IMR-90 (cell line): ENCODE measurements at regions not wholly inside any gene's neighbourhood (a gene's known extent, or its start where the extent isn't known, plus 50 kb on each side); places are given as distances from the start of the nearest gene placed in this dataset.

Experiments
- ATAC-seq: fragments of 200-7000 bp; cut with Tn5 transposase; 2 replicates; pipeline ENCODE4 v1.9.1; 2020; ENCODE audit warnings: low read depth, mild to moderate bottlenecking, moderate library complexity
- BruUV-seq: library from RNA; stranded (reverse); fragments of 400-500 nt; replicated peaks from 2 replicates; lab custom pipeline; 2021; lab: Mats Ljungman, UMichigan
- CTCF ChIA-PET: fragments of 300-600 bp; formaldehyde crosslinking; extraction: SDS; loops from one replicate; lab custom pipeline; 2021; ENCODE audit warnings: antibody characterized with exemption; lab: Yijun Ruan, JAX
- POLR2A ChIA-PET: fragments of 300-600 bp; sonication (Branson Sonifier 250); formaldehyde crosslinking; loops from one replicate; lab custom pipeline; 2022; ENCODE audit warnings: antibody characterized with exemption; ENCODE audit not compliant: unreplicated experiment; lab: Charles Lee
- DNase-seq: peaks from one replicate; pipeline ENCODE4 v3.0.0; 2013
- H2AFZ ChIP-seq: replicated peaks from 2 replicates; pipeline ENCODE3; 2013; ENCODE audit warnings: low read length, mild to moderate bottlenecking; ENCODE audit not compliant: poor library complexity
- H2AK5ac ChIP-seq: 2 replicates; pipeline ENCODE4 v1.6.1; 2013; ENCODE audit warnings: low read depth, low read length, inconsistent platforms
- H2AK9ac ChIP-seq: replicated peaks from 2 replicates; pipeline ENCODE3; 2013; ENCODE audit warnings: mild to moderate bottlenecking, low read depth, low read length, moderate library complexity; ENCODE audit not compliant: poor library complexity
- H2BK120ac ChIP-seq: 2 replicates; pipeline ENCODE4 v1.6.1; 2013; ENCODE audit warnings: low read depth, low read length, inconsistent platforms
- H2BK15ac ChIP-seq: 3 replicates; pipeline ENCODE4 v1.6.1; 2013; ENCODE audit warnings: low read depth, low read length, inconsistent platforms
- H2BK20ac ChIP-seq: 2 replicates; pipeline ENCODE4 v1.6.1; 2013; ENCODE audit warnings: low read depth, mild to moderate bottlenecking, inconsistent platforms, low read length, moderate library complexity
- H2BK5ac ChIP-seq: 2 replicates; pipeline ENCODE4 v1.6.1; 2013; ENCODE audit warnings: mild to moderate bottlenecking, low read depth, low read length, inconsistent platforms; ENCODE audit not compliant: poor library complexity, severe bottlenecking
- H3K14ac ChIP-seq: replicated peaks from 2 replicates; pipeline ENCODE4 v1.6.1; 2013; ENCODE audit warnings: low read depth, low read length, inconsistent platforms
- H3K18ac ChIP-seq: 2 replicates; pipeline ENCODE4 v1.6.1; 2013; ENCODE audit warnings: low read depth, low read length, control low read depth
- H3K23ac ChIP-seq: 2 replicates; pipeline ENCODE4 v1.6.1; 2013; ENCODE audit warnings: low read depth, low read length, inconsistent platforms
- H3K27ac ChIP-seq: 2 replicates; pipeline ENCODE4 v1.5.1; 2013; ENCODE audit warnings: mild to moderate bottlenecking, control low read depth, low read length; ENCODE audit not compliant: insufficient read depth
- H3K27me3 ChIP-seq: 2 replicates; pipeline ENCODE4 v1.6.1; 2013; ENCODE audit warnings: low read length; ENCODE audit not compliant: control insufficient read depth, insufficient read depth
- H3K36me3 ChIP-seq: 2 replicates; pipeline ENCODE4 v1.6.1; 2013; ENCODE audit warnings: low read length, mixed read lengths; ENCODE audit not compliant: control insufficient read depth, insufficient read depth
- H3K4ac ChIP-seq: 2 replicates; pipeline ENCODE4 v1.6.1; 2013; ENCODE audit warnings: low read depth, low read length, inconsistent platforms
- H3K4me1 ChIP-seq: 2 replicates; pipeline ENCODE4 v1.6.1; 2013; ENCODE audit warnings: low read length, mixed read lengths; ENCODE audit not compliant: control insufficient read depth, insufficient read depth
- H3K4me2 ChIP-seq: 2 replicates; pipeline ENCODE4 v1.6.1; 2013; ENCODE audit warnings: low read depth, mild to moderate bottlenecking, control low read depth, low read length, moderate library complexity
- H3K4me3 ChIP-seq: 2 replicates; pipeline ENCODE4 v1.5.1; 2013; ENCODE audit warnings: low read depth, mild to moderate bottlenecking, control low read depth, low read length, moderate library complexity; ENCODE audit not compliant: insufficient read depth
- H3K56ac ChIP-seq: 2 replicates; pipeline ENCODE4 v1.6.1; 2013; ENCODE audit warnings: low read length, inconsistent platforms; ENCODE audit not compliant: insufficient read depth; ENCODE audit errors: extremely low read depth
- H3K79me1 ChIP-seq, 2 experiments: 2 replicates each; pipeline ENCODE4 v1.6.1; 2013; ENCODE audit warnings: low read length in 2 of 2, inconsistent platforms in 1 of 2, low read depth in 1 of 2
- H3K9ac ChIP-seq: 2 replicates; pipeline ENCODE4 v1.6.1; 2013; ENCODE audit warnings: low read depth, low read length, control low read depth
- H3K9me1 ChIP-seq: 2 replicates; pipeline ENCODE4 v1.6.1; 2013; ENCODE audit warnings: low read length, inconsistent platforms; ENCODE audit not compliant: insufficient read depth
- H3K9me3 ChIP-seq: 2 replicates; pipeline ENCODE4 v1.6.1; 2013; ENCODE audit warnings: low read length; ENCODE audit not compliant: control insufficient read depth, insufficient read depth
- H4K20me1 ChIP-seq: 2 replicates; pipeline ENCODE4 v1.6.1; 2013; ENCODE audit warnings: low read length, inconsistent platforms; ENCODE audit not compliant: insufficient read depth
- H4K5ac ChIP-seq: 2 replicates; pipeline ENCODE4 v1.6.1; 2013; ENCODE audit warnings: mild to moderate bottlenecking, low read depth, low read length, control low read depth
- H4K8ac ChIP-seq, 2 experiments: 2 replicates each; pipeline ENCODE4 v1.6.1; 2013; ENCODE audit warnings: low read depth in 2 of 2, low read length in 2 of 2, control low read depth in 1 of 2, inconsistent platforms in 1 of 2
- H4K91ac ChIP-seq: 2 replicates; pipeline ENCODE4 v1.6.1; 2013; ENCODE audit warnings: low read depth, low read length, inconsistent platforms; ENCODE audit not compliant: insufficient read depth
- CEBPB ChIP-seq: IDR thresholded peaks from 2 replicates; pipeline ENCODE4 v1.6.1; 2012; ENCODE audit warnings: low read depth, low read length, improper control_type of control experiment
- CHD1 ChIP-seq: IDR thresholded peaks from 2 replicates; pipeline ENCODE4 v1.6.1; 2012; ENCODE audit warnings: low read depth, low read length, improper control_type of control experiment
- FOS ChIP-seq: fragments of 150-350 bp; IDR thresholded peaks from 2 replicates; pipeline ENCODE4 v1.6.1; 2016; ENCODE audit warnings: low read depth, low read length
- MXI1 ChIP-seq: IDR thresholded peaks from 2 replicates; pipeline ENCODE4 v1.6.1; 2012; ENCODE audit warnings: low read depth, mild to moderate bottlenecking, low read length, moderate library complexity, borderline replicate concordance
- NFE2L2 ChIP-seq: fragments of 150-350 bp; IDR thresholded peaks from 2 replicates; pipeline ENCODE4 v1.6.1; 2016; ENCODE audit warnings: low read depth, mild to moderate bottlenecking, low read length
- POLR2A ChIP-seq: IDR thresholded peaks from 2 replicates; pipeline ENCODE4 v1.6.1; 2012; ENCODE audit warnings: mild to moderate bottlenecking, low read depth, low read length
- RAD21 ChIP-seq: IDR thresholded peaks from 2 replicates; pipeline ENCODE4 v1.6.1; 2012; ENCODE audit warnings: low read length, improper control_type of control experiment
- RCOR1 ChIP-seq: IDR thresholded peaks from 2 replicates; pipeline ENCODE4 v1.6.1; 2012; ENCODE audit warnings: mild to moderate bottlenecking, low read length, improper control_type of control experiment; ENCODE audit not compliant: insufficient replicate concordance
- RFX5 ChIP-seq: IDR thresholded peaks from 2 replicates; pipeline ENCODE4 v1.8.0; 2012; ENCODE audit warnings: low read depth, mild to moderate bottlenecking, low read length, moderate library complexity
- SMC3 ChIP-seq: fragments of 150-350 bp; IDR thresholded peaks from 2 replicates; pipeline ENCODE4 v1.6.1; 2016; ENCODE audit warnings: low read depth, mild to moderate bottlenecking, antibody characterized with exemption, low read length, moderate library complexity
- WGBS, 2 experiments: methylation state at CpG; one replicate each; pipeline versions ENCODE4 v1.1.5 to v1.1.7; 2013; ENCODE audit warnings: missing lambda C conversion rate in 2 of 2; ENCODE audit not compliant: insufficient read length in 1 of 2; ENCODE audit errors: extremely low coverage in 2 of 2; 5-methylcytosine and 5-hydroxymethylcytosine counted together
- dilution Hi-C: fragments of 300-500 bp; cut with HindIII; formaldehyde crosslinking; loops from one replicate; pipeline ENCODE4 v1.14.3; 2018; ENCODE audit warnings: low sequenced_read_pairs; ENCODE audit not compliant: unreplicated experiment
- in situ Hi-C: fragments of 300-500 bp; cut with MboI; formaldehyde crosslinking; loops from 3 replicates; pipeline ENCODE4 v1.14.3; 2019; ENCODE audit warnings: low sequenced_read_pairs, inconsistent platforms, mixed read lengths
- intact Hi-C: fragments of 100-400 bp; cut with micrococcal nuclease; formaldehyde crosslinking; loops from 2 replicates; pipeline ENCODE4 v1.10.0; 2022
- TF ChIP-seq, protein P1 (sequence below): fragments of 150-350 bp; IDR thresholded peaks from 2 replicates; pipeline ENCODE4 v1.6.1; 2016; ENCODE audit warnings: low read depth, mild to moderate bottlenecking, low read length, moderate library complexity, borderline replicate concordance
- TF ChIP-seq, protein P2 (sequence below): fragments of 150-350 bp; IDR thresholded peaks from 2 replicates; pipeline ENCODE4 v1.6.1; 2017; ENCODE audit warnings: mild to moderate bottlenecking, antibody characterized with exemption, low read length, low read depth

DNA sequence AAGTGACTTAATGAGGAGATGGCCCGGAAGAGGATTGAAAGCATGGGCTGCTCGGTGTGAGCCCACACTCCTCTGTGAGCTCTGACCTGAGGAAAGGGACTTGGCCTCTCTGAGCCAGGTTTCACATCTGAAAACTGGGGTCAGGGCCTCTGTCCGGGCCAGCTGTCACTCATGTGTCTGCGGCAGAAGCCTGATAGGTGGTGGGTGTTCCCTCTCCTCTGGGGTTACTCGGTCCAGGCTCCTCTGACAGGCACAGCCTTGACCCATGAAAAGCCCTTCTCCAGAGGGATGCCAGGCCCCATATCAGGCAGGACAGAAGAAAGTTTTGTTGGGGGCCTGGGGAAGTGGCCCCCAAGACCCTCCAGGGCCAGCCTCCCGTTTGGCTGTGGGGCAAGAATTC, 131.4 kb downstream of the CHSY1 start:
- intact Hi-C loops (loop anchor here (2.0 kb wide), 1 partner anchor 70 kb away; no protein-coding TSS in a partner anchor), dilution Hi-C loops (no loop called here), in situ Hi-C loops (no loop called here)
- Histone ChIP-seq H4K8ac (peak overlapping the region in 1 of 2 experiments; percentile 21; a peak in 1 of 4 replicates), H2BK5ac (peak overlapping the region; percentile 65), H4K20me1 (no peaks in the 10 kb centered on the region), H3K56ac (no peak overlapping the region), H3K27ac (no peak overlapping the region), H4K5ac (no peak overlapping the region), H3K14ac (no peak overlapping the region), H3K27me3 (no peaks in the 10 kb centered on the region), H3K4ac (peak overlapping the region; percentile 96), H3K9me1 (peaks cover 7% of the 10 kb centered on the region), H3K79me1 (peaks cover 4 to 14% of the 10 kb centered on the region in 2 experiments; a peak in 3 of 4 replicates), H2AK5ac (peak overlapping the region; percentile 96), H2AK9ac (peak overlapping the region; percentile 57), H2BK15ac (no peak overlapping the region), H2AFZ (peak overlapping the region; percentile 45), H4K91ac (peak overlapping the region; percentile 78; the same call in 1 of the 2 replicates), H3K36me3 (no peaks in the 10 kb centered on the region), H3K18ac (no peak overlapping the region), H3K9me3 (no peaks in the 10 kb centered on the region), H3K9ac (no peak overlapping the region), H3K4me2 (no peak overlapping the region), H2BK20ac (no peak overlapping the region), H3K4me3 (no peak overlapping the region), H3K4me1 (peaks cover 27% of the 10 kb centered on the region), H2BK120ac (peak overlapping the region; percentile 38; the same call in 1 of the 2 replicates), H3K23ac (no peak overlapping the region)
- BruUV-seq, result no TSS peak
- 100% methylated on average over 1 of the region's 6 CpGs; no CpG with 5 or more reads in 1 of the 2 experiments for WGBS, 2 experiments
- ChIA-PET POLR2A (no interaction called here), CTCF (interaction anchor here (0.6 kb wide), 1 partner anchor 440 kb away, joined by 3 read pairs; no protein-coding TSS in a partner anchor)
- ATAC-seq (no peak), DNase-seq (no peak)
- TF ChIP-seq, protein P1, sequence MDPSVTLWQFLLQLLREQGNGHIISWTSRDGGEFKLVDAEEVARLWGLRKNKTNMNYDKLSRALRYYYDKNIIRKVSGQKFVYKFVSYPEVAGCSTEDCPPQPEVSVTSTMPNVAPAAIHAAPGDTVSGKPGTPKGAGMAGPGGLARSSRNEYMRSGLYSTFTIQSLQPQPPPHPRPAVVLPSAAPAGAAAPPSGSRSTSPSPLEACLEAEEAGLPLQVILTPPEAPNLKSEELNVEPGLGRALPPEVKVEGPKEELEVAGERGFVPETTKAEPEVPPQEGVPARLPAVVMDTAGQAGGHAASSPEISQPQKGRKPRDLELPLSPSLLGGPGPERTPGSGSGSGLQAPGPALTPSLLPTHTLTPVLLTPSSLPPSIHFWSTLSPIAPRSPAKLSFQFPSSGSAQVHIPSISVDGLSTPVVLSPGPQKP, result no peak
- TF ChIP-seq FOS, result no peak
- no peak for TF ChIP-seq POLR2A
- no peak for TF ChIP-seq NFE2L2
- TF ChIP-seq SMC3, result no peak
- no peak for TF ChIP-seq RCOR1
- no peak for TF ChIP-seq RAD21
- no peak for TF ChIP-seq MXI1
- TF ChIP-seq CEBPB, result no peak
- no peak for TF ChIP-seq RFX5
- TF ChIP-seq CHD1, result no peak
- TF ChIP-seq, protein P2, sequence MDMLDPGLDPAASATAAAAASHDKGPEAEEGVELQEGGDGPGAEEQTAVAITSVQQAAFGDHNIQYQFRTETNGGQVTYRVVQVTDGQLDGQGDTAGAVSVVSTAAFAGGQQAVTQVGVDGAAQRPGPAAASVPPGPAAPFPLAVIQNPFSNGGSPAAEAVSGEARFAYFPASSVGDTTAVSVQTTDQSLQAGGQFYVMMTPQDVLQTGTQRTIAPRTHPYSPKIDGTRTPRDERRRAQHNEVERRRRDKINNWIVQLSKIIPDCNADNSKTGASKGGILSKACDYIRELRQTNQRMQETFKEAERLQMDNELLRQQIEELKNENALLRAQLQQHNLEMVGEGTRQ, result no peak
